ENCODE measurements at regions not wholly inside any gene's neighbourhood (a gene's known extent, or its start where the extent isn't known, plus 50 kb on each side); places are given as distances from the start of the nearest gene placed in this dataset.

GRCh38 chr2:200095436-200095835, 140.1 kb downstream of the MAIP1 start:
- Histone ChIP-seq H3K27me3 (no peaks in the 10 kb centered on the region), H3K36me3 (no peaks in the 10 kb centered on the region), H3K9me3 (ENCODE audit: low read depth) (no peaks in the 10 kb centered on the region), H3K4me1 (ENCODE audit: low read depth) (no peaks in the 10 kb centered on the region), H3K4me3 (no peak overlapping the region), H3K27ac (no peak overlapping the region)
- TF ChIP-seq CTCF (IDR thresholded peaks at IDR 0.05; ENCODE audit: low read depth, low read length), result no peak
- no peak for DNase-seq (ENCODE audit: low read depth in 1 of 2, low spot score in 1 of 2)

GRCh38 chr2:200099256-200099655, 143.9 kb downstream of the MAIP1 start:
- H3K36me3 ChIP-seq, result no peaks in the 10 kb centered on the region
- no peaks in the 10 kb centered on the region for H3K27me3 ChIP-seq
- H3K4me3 ChIP-seq, result no peak overlapping the region
- no peaks in the 10 kb centered on the region for H3K4me1 ChIP-seq (ENCODE audit: low read depth)
- no peak for TF ChIP-seq CTCF (IDR thresholded peaks at IDR 0.05; ENCODE audit: low read depth, low read length)
- H3K9me3 ChIP-seq (ENCODE audit: low read depth), result no peaks in the 10 kb centered on the region
- H3K27ac ChIP-seq, result no peak overlapping the region
- no peak for DNase-seq (ENCODE audit: low read depth in 1 of 2, low spot score in 1 of 2)

GRCh38 chr2:200100027-200100426, 144.6 kb downstream of the MAIP1 start:
- H3K4me1 ChIP-seq (ENCODE audit: low read depth), result no peaks in the 10 kb centered on the region
- H3K4me3 ChIP-seq, result no peak overlapping the region
- no peak for DNase-seq (ENCODE audit: low read depth in 1 of 2, low spot score in 1 of 2)
- no peaks in the 10 kb centered on the region for H3K27me3 ChIP-seq
- no peak for TF ChIP-seq CTCF (IDR thresholded peaks at IDR 0.05; ENCODE audit: low read depth, low read length)
- H3K27ac ChIP-seq, result no peak overlapping the region
- no peaks in the 10 kb centered on the region for H3K36me3 ChIP-seq
- H3K9me3 ChIP-seq (ENCODE audit: low read depth), result no peaks in the 10 kb centered on the region

- no peaks in the 10 kb centered on the region for H3K27me3 ChIP-seq
- no peaks in the 10 kb centered on the region for H3K4me1 ChIP-seq (ENCODE audit: low read depth)
- H3K27ac ChIP-seq, result no peak overlapping the region
- no peaks in the 10 kb centered on the region for H3K9me3 ChIP-seq (ENCODE audit: low read depth)
- no peak for DNase-seq (ENCODE audit: low read depth in 1 of 2, low spot score in 1 of 2)
- H3K4me3 ChIP-seq, result no peak overlapping the region
- H3K36me3 ChIP-seq, result no peaks in the 10 kb centered on the region
- TF ChIP-seq CTCF (IDR thresholded peaks at IDR 0.05; ENCODE audit: low read depth, low read length), result no peak
These were observed 146.5 kb downstream of the MAIP1 start for GRCh38 chr2:200101922-200102321.

GRCh38 chr2:200102971-200103370, 147.6 kb downstream of the MAIP1 start:
- DNase-seq (ENCODE audit: low read depth in 1 of 2, low spot score in 1 of 2), result no peak
- no peaks in the 10 kb centered on the region for H3K36me3 ChIP-seq
- H3K4me3 ChIP-seq, result no peak overlapping the region
- H3K27ac ChIP-seq, result no peak overlapping the region
- H3K9me3 ChIP-seq (ENCODE audit: low read depth), result no peaks in the 10 kb centered on the region
- TF ChIP-seq CTCF (IDR thresholded peaks at IDR 0.05; ENCODE audit: low read depth, low read length), result no peak
- no peaks in the 10 kb centered on the region for H3K27me3 ChIP-seq
- no peaks in the 10 kb centered on the region for H3K4me1 ChIP-seq (ENCODE audit: low read depth)

- Histone ChIP-seq H3K9me3 (ENCODE audit: low read depth) (no peaks in the 10 kb centered on the region), H3K4me3 (no peak overlapping the region), H3K36me3 (no peaks in the 10 kb centered on the region), H3K27me3 (no peaks in the 10 kb centered on the region), H3K27ac (no peak overlapping the region), H3K4me1 (ENCODE audit: low read depth) (no peaks in the 10 kb centered on the region)
- TF ChIP-seq CTCF (IDR thresholded peaks at IDR 0.05; ENCODE audit: low read depth, low read length), result no peak
- peak in 1 of 2 donors; percentile 73 for DNase-seq (ENCODE audit: low read depth in 1 of 2, low spot score in 1 of 2)
These were observed 148.6 kb downstream of the MAIP1 start for GRCh38 chr2:200104015-200104414.
